SU-DHL-6 (cell line): ENCODE measurements at regions not wholly inside any gene's neighbourhood (a gene's known extent, or its start where the extent isn't known, plus 50 kb on each side); places are given as distances from the start of the nearest gene placed in this dataset.

Source experiments
- H2AFZ ChIP-seq: fragments of 200-600 bp; sonication (generic); 2 replicates; pipeline ENCODE4 v1.6.1; 2014; ENCODE audit warnings: low read depth, mild to moderate bottlenecking, moderate library complexity, mixed read lengths, antibody characterized with exemption, low read length; ENCODE audit not compliant: severe bottlenecking
- H3F3A ChIP-seq: fragments of 200-600 bp; shearing (Covaris generic); 2 replicates; pipeline ENCODE4 v1.6.0; 2016; ENCODE audit warnings: antibody characterized with exemption, mild to moderate bottlenecking; ENCODE audit not compliant: insufficient read depth
- H3K27ac ChIP-seq: fragments of 200-600 bp; sonication (generic); 2 replicates; pipeline ENCODE4 v1.5.1; 2016; ENCODE audit warnings: low read depth, mild to moderate bottlenecking, low read length, moderate library complexity, mixed read lengths
- H3K27me3 ChIP-seq: fragments of 200-600 bp; sonication (generic), shearing (Covaris generic); 2 replicates; pipeline ENCODE4 v1.6.0; 2014; ENCODE audit warnings: mild to moderate bottlenecking, low read length
- H3K36me3 ChIP-seq: fragments of 200-600 bp; sonication (generic); 2 replicates; pipeline ENCODE4 v1.6.1; 2014; ENCODE audit warnings: mild to moderate bottlenecking, low read length, mixed read lengths
- H3K4me2 ChIP-seq: fragments of 300-600, 200-600 bp; shearing (Covaris generic), sonication (generic); 2 replicates; pipeline ENCODE4 v1.6.0; 2014; ENCODE audit warnings: low read length, low read depth, mild to moderate bottlenecking; ENCODE audit not compliant: poor library complexity, severe bottlenecking
- H3K4me3 ChIP-seq: fragments of 200-600 bp; sonication (generic); 2 replicates; pipeline ENCODE4 v1.5.1; 2014; ENCODE audit warnings: antibody characterized with exemption, low read length, mild to moderate bottlenecking, mixed read lengths; ENCODE audit not compliant: insufficient read depth, poor library complexity, severe bottlenecking
- H3K79me2 ChIP-seq: fragments of 200-600 bp; sonication (generic); 2 replicates; pipeline ENCODE4 v1.6.1; 2014; ENCODE audit warnings: mild to moderate bottlenecking, low read length, moderate library complexity; ENCODE audit not compliant: insufficient read depth
- H3K9ac ChIP-seq: fragments of 200-600 bp; sonication (generic); 2 replicates; pipeline ENCODE4 v1.7.0; 2014; ENCODE audit warnings: mild to moderate bottlenecking, low read length
- H3K9me2 ChIP-seq: fragments of 200-600 bp; sonication (generic); replicated peaks from 2 replicates; pipeline ENCODE4 v1.6.1; 2014; ENCODE audit warnings: low read length; ENCODE audit not compliant: insufficient read depth
- H3K9me3 ChIP-seq: fragments of 200-600 bp; sonication (generic); 2 replicates; pipeline ENCODE4 v1.6.1; 2014; ENCODE audit warnings: low read length, mixed read lengths; ENCODE audit not compliant: insufficient read depth
- H4K20me1 ChIP-seq: fragments of 200-600 bp; sonication (generic); 2 replicates; pipeline ENCODE4 v1.6.1; 2014; ENCODE audit warnings: low read depth, mild to moderate bottlenecking, antibody characterized with exemption, low read length, moderate library complexity, mixed read lengths
- CTCF ChIP-seq: fragments of 200-600 bp; sonication (generic); IDR thresholded peaks from one replicate; pipeline ENCODE4 v1.5.1; 2017; ENCODE audit warnings: antibody characterized with exemption, mild to moderate bottlenecking, low read length, moderate library complexity; ENCODE audit not compliant: insufficient read depth, poor library complexity, severe bottlenecking
- EZH2phosphoT487 ChIP-seq: fragments of 200-600 bp; sonication (generic), shearing (Covaris generic); conservative IDR thresholded peaks from 2 replicates; pipeline ENCODE4 v1.6.1; 2018; ENCODE audit warnings: mild to moderate bottlenecking, antibody characterized with exemption, low read length, moderate library complexity, mixed read lengths

- Histone ChIP-seq H3K36me3 (no peaks in the 10 kb centered on the region), H2AFZ (no peak overlapping the region), H3K9me3 (no peaks in the 10 kb centered on the region), H3F3A (no peaks in the 10 kb centered on the region), H3K4me3 (no peak overlapping the region), H3K27ac (no peak overlapping the region), H3K9me2 (no peaks in the 10 kb centered on the region), H3K4me2 (no peak overlapping the region), H4K20me1 (no peaks in the 10 kb centered on the region), H3K79me2 (no peaks in the 10 kb centered on the region), H3K27me3 (no peaks in the 10 kb centered on the region), H3K9ac (no peak overlapping the region)
- no peak for TF ChIP-seq EZH2phosphoT487
- no peak for TF ChIP-seq CTCF
Measured at GRCh38 chr21:43269957-43270705, 101.3 kb downstream of the CRYAA start.

GRCh38 chr21:43269440-43269839 is 100.6 kb downstream of the CRYAA start:
- no peaks in the 10 kb centered on the region for H3K27me3 ChIP-seq
- peak; percentile 31 for TF ChIP-seq CTCF
- no peak for TF ChIP-seq EZH2phosphoT487
- no peaks in the 10 kb centered on the region for H3K79me2 ChIP-seq
- H4K20me1 ChIP-seq, result no peaks in the 10 kb centered on the region
- no peaks in the 10 kb centered on the region for H3K36me3 ChIP-seq
- no peak overlapping the region for H3K9ac ChIP-seq
- H3K9me2 ChIP-seq, result no peaks in the 10 kb centered on the region
- H3F3A ChIP-seq, result no peaks in the 10 kb centered on the region
- H3K4me2 ChIP-seq, result no peak overlapping the region
- H2AFZ ChIP-seq, result no peak overlapping the region
- H3K4me3 ChIP-seq, result no peak overlapping the region
- H3K27ac ChIP-seq, result no peak overlapping the region
- no peaks in the 10 kb centered on the region for H3K9me3 ChIP-seq

GRCh38 chr21:43268804-43269186 is 100.0 kb downstream of the CRYAA start:
- Histone ChIP-seq H4K20me1 (no peaks in the 10 kb centered on the region), H3F3A (no peaks in the 10 kb centered on the region), H3K27ac (no peak overlapping the region), H3K9me2 (no peaks in the 10 kb centered on the region), H3K4me2 (no peak overlapping the region), H3K9me3 (no peaks in the 10 kb centered on the region), H2AFZ (no peak overlapping the region), H3K4me3 (no peak overlapping the region), H3K27me3 (no peaks in the 10 kb centered on the region), H3K79me2 (no peaks in the 10 kb centered on the region), H3K9ac (no peak overlapping the region), H3K36me3 (no peaks in the 10 kb centered on the region)
- TF ChIP-seq EZH2phosphoT487, result no peak
- TF ChIP-seq CTCF, result no peak
